HG03432 (cell line): ENCODE measurements at regions not wholly inside any gene's neighbourhood (a gene's known extent, or its start where the extent isn't known, plus 50 kb on each side); places are given as distances from the start of the nearest gene placed in this dataset.
"Not testable (repeated sequence)": the region's sequence is repeated elsewhere in the genome, so short reads cannot be mapped to it uniquely, and the experiment has no call there.

ENCODE experiments used
- ATAC-seq: cut with Tn5 transposase; IDR thresholded peaks from one replicate; pipeline ENCODE4 v1.9.1; 2021; ENCODE audit warnings: mild to moderate bottlenecking, moderate library complexity; ENCODE audit not compliant: unreplicated experiment

DNA sequence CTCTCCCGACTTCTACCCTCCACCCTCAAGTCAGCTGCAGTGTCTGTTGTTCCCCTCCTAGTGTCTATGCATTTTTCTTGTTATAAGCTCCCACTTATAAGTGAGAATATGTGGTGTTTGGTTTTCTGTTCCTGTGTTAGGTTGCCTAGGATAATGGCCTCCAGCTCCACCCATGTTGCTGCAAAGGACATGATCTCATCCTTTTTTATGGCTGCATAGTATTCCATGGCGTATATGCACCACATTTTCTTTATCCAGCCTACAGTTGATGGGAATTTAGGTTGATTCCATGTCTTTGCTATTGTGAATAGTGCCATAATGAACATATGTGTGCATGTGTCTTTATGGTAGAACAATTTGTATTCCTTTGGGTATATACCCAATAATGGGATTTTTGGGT, 80.7 kb downstream of the SPTSSA start:
- not testable (repeated sequence) for ATAC-seq

DNA sequence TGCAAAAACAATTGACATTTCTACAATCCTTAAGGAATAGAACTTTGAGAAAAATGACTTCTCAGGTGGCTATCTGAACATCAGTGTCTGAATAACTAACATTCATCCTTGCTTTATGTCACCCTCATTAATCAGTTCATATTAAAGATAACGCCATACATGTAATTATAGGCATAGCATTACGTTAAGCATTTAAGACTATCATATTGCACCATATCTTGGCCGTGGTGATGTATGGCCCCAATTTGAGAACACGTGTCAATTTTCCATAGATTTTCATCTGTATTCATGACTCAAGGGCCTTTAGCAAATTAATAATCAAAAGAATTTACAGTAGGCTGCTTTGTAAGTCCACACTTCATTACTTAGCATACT, 81.6 kb downstream of the SPTSSA start:
- ATAC-seq: no peak

DNA sequence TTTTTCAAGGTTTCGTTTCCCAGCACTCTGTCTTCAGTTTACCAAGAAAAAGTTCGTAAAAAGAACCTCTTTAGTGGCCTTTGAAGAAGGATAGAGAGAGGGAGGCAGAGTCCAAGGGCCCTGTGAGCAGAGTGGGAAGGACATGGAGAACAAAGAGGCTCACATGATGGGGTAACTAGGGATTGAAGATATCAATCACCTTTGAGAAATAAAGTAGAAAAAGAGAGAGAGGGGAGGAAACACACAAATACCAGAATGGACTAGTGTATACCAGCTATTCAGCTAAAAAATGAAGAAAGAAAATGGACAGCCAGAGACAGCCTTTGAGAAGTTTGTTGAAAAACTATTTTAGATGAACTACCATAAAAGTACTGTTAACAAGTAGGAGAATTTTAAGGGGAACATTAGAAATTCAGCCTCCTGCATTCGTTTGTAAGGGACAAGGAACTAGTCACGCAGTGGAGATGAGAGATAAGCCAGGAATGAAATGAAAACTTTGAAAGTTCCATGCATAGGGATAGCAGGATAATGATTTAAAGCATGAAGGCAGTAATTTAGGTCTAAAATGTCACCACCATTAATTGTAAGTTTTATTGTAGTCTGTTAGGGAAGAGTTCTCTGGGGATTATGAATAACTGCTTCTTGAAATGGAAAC, 82.1 kb downstream of the SPTSSA start:
- ATAC-seq: no peak

DNA sequence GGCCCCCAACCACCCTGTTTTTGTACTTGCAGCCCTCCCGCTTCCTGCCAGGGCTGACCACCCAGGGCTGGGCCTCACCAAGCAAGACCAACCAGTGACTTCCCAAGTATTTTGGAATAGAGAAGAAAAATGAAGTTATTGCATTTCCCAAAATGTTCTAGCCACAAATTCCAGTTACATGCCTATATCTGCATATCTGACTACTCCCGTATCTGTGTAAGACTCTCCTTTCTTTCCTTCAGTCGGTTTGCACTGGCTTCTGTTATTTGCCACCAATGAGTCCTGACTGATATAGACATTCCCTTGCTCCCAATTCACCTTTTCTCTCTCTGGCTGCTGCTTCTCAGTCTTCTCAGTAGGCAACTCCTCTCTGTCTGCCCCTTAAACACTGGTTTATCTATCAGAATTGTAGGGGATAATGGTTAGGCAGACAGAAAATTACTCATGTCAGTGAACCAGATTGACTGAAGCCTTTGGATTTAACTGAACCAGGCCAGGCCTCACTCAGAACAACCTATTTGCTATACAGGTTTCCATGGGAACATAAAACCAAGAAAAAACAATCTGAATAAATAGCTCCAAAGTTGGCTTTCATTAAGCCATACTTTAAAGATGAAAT, 85.3 kb downstream of the SPTSSA start:
- ATAC-seq: no peak

DNA sequence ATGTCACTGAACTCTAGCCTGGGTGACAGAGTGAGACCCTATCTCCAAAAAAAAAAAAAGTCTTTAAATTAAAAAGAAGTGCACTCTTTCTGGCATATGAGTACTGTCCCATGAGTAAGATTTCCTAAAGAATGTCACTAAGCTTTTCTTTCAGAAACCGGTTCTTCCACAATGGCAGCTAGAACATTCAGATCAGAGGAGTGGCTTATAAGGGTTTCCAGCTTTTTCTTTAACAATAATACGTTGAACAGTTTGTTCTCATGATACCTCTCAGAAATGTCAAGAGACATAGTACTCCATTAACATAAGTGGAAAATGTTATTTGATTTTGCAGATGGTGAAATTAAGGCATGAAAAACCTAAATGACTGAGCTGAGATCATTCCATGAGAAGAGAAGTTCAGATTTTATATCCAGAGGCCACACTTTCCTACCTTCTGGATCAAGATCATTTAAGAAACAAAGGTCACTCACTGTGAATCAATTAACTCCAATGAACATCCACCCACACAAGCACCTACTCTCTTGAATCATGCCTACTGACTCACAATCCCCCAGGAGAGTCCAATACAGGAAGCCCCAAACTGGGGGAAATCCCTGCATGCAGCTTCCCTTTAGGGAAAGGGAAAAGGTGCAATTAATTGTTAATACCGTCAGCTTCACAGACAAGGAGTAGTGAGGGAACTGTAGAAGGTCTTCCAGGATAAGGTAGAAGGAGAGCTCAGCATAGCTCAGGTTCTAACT, 86.9 kb downstream of the SPTSSA start:
- no peak for ATAC-seq

DNA sequence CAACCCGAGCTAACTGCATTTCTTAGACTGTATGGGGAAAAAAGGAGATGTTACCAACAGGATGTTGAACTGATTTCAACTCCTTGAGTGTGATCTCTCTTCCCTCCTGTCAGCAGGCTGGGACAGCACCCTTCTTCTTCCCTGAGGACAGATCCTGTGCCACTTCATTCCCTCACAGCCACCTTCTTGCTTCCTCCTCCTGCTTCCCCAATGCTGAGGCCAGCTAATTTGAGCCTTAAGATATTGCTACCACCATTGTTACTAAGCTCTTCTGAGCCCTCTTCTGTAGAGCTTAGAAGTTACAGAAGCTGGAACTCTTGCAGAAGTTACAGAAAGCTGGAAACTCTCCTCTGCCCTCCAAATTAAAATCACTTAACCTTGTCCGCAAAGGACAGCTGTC, 88.8 kb downstream of the SPTSSA start:
- ATAC-seq: no peak

DNA sequence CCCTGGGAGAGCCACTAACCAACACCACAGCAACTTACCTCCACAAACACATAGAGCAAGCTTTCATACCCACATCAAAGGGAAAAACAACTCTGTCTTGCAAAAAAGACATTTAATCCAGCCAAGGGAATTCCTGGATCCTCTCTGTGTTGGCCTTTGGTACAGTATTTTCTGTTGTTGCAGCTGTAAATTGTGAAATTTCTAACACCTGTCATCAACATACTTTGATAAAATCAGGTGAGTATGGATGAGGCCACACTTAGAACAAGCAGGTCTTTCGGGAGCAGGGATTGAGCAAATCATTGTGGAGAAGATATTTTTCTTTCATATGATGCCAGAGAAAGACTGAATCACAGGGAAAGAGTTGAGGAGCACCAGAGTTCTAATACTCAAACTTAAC, 89.3 kb downstream of the SPTSSA start:
- ATAC-seq: no peak

DNA sequence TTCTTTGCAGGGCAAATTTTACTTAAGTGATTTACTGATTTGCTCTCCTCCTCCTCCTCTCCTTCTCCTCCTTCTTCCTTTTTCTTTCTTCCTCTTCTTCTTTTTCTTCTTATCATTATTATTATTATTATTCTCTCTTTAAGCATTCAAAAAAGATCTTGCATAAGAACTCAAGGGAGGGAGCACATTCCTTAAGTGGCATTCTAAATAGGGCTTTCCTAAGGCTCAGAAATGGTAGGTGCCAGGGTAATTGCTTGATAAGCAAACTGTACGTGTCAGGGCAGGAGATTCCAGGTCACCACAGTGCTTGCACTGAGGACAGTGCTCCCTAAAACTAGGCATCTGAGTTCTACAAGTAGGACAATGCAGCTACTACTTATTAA, 92.4 kb downstream of the SPTSSA start:
- no peak for ATAC-seq

DNA sequence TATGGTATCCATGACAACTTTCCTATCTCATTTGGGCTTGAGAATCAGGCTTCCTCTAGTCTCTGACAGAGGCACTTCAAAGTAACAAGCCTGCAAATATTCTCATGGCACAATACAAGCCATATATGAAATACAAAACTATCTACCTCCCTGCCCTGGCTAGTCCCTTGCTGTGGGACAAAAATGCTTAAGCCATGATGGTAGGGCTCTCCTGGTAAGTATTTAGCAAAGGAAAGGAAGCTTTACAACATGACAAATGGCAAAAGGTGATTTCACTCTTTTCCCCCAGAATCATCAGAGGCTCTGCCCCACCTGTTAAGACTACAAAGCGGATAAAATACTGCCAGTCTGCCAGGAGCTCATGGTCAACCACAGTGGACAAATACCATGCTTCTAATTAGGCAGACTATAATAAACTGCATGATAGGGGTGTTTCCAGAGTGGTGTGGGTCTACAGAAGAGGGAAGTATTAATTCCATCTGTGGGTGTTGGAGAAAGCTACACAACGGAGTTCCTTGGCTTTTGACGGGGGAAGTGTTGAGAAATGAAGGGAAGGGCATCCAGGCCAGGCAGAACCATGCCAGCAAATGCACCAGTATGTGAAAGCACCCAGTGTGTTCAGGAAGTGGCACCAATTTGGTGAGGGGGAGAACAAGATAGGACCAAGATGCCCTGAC, 92.9 kb downstream of the SPTSSA start:
- ATAC-seq: no peak

DNA sequence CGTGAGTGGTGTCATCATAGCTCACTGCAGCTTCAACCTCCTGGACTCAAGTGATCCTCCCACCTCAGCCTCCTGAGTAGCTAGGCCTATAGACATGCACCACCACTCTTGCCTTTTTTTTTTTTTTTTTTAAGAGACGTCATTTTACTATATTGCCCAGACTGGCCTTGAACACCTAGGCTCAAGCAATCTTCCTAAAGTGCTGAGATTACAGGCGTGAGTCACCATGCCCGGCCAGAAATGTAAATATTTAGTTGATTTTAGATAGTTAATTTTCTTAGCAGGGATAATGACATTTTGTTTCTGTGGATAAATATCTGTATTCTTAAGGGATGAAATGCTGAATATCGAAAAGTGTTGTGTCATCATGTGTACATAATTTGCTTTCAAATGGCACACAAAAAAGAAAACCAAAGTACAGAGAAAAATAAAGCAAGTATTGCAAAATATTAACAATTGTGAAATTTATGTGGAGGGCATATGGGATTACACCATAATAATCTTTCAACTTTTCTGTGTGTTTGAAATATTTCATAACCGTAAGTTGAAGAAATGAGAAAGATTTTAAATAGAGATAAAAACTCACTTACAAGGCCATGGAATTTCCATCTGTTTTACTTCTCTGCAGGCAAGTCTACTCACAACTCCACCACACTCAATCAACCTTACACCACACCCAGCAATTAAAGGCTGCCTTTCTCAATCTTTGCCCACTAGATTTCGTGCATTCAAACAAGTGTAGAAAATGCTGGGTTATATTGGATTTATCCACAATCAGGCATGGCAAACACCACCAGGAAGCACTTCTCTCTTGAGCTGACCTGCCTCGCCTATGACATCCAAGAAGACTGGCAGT, 93.7 kb downstream of the SPTSSA start:
- ATAC-seq: no peak

DNA sequence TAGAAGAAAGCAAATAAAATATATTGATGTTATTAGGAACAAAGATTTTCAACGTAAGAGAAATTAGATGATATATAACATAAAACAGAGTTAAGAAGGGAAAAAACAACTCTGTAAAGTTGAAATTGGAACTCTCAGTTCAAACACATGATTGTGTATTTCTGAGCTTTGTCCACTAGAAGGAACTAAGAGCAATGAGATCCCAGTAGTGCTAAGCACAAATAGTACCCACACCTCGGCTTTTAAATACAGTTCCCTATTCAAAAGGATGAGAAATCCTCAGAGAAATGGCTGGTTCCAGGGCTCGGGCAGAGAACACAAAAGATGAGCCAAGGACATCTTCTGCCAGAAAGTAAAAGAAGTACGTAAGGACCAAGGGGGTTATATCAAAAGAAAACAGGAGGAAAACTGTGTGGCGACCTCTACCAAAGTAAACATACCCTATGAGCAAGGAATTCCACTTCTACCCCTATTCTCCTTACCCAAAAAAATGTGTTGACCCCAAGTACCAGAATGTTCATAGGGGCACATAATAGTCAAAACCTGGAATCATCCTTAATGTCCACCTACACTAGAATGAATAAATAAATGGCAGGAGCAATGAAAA, 96.6 kb downstream of the SPTSSA start:
- no peak for ATAC-seq

DNA sequence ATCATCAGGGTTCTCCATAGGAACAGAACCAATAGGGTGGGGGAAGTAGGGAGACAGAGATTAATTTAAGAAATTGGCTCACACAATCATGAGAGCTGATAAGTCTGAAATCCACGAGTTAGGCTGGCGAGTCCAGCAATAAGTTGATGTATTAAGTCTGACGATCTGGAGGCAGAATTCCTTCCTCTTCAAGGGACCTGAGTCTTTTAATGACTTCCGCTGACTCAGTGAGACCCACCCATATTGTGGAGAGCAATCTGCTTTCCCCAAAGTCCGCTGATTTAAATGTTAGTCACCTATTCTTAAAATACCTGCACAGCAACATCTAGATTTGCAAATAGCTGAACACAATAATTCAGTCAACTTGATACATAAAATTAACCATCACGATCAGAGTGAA, 97.8 kb downstream of the SPTSSA start:
- ATAC-seq: no peak

DNA sequence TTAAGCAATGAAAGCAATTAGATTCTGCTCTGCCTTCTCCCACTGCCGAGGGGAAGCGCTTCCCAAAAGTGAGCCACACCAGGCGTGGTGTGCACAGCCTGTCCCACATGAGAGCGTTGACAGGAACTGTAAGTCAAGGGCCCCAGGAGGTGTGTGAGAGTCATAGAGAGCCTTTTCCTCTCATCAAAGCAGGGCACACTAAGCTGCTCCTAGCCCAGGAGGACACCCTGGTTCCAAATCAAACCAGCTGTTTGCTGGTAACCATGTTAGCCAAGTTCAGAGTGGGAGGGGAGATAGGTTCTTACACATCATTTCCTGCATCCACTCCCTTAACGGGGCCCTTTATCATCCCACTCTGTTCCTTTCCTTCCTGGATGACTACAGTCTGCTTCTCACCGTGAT, 98.3 kb downstream of the SPTSSA start:
- ATAC-seq: no peak

DNA sequence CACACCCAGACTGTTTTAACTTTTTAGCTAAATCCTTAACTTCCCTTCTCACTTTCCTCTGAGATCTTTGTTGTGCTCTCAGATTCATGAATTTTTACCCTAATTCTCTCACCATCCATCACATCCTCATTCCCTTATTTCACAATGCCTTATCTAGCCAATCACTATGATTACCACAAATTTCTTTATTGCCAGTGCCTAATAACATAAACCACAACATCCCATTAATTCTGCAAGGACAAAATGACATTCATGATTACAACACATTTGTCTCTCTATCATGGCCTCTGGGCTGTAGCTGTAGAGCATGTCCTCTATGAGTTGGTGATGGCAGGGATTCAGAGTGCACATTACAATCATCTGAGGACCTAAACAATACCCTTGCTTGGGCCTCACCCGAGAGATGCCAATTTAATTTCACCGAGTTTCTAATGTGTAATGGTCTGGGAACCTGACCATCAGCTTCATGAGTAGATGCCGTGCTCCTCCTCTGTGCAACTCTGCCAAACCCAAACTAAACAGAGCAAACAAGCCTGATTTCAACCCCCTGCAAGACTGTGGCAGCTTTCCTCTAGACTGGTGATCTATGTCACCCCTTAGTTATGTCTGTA, 99.3 kb downstream of the SPTSSA start:
- no peak for ATAC-seq

DNA sequence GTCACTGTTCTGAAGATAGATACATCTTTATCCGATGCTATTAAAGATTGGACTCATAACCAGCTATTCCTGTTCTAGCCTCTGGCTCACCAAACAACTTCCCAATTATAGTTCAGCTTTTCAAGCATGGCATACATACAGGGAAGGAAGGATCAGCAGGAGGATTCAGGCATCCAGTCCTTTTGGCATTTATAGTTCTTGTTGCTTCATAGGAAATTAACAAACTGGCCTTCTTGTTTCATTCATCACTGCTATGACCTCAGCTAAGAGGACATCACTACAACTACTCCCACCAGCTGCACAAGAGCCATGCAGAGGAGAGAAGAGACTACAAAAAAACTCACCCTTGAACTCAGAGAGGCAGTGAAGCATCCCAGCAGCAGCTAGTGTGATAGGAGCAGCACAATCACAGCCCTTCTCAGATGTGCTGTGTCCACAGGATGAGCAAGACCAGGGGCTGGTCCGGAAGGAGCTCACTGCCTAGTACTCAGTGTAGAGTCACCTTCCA, 100.5 kb downstream of the SPTSSA start:
- no peak for ATAC-seq

DNA sequence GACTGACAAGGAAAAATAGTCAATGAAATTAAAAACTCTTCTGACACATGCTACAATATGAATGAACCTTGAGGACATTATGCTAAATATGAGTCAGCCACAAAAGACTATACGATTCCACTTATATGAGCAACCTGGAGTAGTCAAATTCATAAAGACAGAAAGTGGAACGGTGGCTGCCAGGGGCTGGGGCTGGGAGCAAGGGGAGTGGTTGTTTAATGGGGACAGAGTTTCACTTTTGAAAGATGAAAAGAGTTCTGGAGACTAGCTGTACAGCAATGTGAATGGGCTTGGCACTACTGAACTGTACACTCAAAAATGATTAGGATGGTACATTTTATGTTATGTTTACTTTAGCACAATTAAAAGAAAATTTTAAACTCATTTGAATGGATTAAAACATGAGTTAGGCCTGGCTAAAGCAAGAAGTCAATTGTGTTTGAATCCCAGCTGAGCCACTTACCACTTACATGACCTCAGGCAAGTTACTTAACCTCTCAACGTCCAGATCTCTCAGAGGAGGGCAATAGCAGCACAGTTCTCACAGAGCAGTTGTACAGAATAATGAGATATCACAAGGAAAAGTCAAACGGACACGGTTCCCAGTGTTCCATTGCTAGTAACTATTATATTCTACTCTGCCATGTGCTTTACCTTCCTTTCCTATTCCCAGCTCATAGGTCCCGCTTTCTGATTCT, 102.5 kb downstream of the SPTSSA start:
- ATAC-seq: peak; percentile 36

DNA sequence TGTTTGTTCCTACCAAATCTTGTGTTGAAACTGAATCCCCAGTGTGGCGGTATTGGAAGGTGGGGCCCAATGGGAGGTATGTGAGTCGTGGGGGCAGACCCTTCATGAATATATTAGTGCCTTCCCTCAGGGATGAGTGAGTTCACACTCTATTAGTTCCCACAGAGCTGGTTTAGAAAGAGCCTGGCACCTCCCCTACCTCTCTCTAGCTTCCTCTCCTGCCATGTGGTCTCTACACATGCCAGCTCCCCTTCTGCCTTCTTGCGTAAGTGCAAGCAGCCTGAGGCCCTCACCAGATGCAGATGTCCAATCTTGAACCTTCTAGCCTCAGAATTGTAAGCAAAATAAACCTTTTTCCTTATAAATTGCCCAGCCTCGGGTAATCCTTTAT, 105.8 kb downstream of the SPTSSA start:
- ATAC-seq: no peak

DNA sequence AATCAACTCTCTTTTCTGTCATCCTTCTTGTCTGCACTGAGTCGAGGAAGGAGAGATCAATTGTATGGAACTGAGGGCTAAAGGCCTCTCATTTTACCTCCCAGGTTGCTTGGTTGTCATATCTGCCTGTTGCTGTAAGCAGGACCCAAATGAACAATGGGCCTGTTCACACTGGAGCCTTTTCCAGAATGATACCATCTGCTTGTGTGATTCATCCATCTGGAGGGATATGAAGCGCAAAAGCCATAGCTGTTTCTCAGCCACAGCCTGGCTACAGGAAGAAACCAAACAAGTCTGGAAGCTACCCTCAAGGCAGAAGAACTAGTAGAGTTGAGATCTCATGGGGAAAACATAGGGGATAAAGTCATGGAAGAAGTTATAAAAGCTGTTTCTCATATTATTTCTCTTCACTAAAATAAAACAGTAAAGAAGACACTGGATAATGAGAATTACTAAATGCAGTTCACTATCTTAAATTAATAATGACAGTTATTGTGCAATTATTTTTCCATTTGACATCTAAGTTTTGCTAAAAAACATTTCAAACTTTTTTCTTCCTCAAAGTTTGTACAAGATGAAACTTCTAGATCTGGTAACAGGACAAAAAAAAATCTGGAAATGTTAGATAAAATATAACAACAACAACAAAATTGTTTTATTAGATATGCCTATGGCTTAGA, 106.3 kb downstream of the SPTSSA start:
- ATAC-seq: no peak

DNA sequence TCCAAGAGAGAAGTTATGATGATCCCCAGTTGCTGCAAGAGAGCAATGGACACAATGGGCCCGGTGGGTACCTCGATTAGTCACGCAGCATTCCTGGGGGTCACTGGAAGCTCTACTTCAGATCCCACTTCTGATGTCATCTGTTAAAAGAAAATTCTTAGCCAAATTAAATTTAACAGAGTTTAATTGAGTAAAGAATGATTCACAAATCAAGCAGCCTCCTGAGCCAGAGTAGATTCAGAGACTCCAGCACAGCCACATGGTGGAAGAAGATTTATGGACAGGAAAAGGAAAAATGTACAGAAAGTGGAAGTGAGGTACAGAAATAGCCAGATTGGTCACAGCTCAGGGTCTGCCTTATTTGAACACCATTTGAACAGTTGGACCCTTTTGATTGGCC, 107.5 kb downstream of the SPTSSA start:
- ATAC-seq: no peak
